Hepatocyte (in vitro differentiated cells): ENCODE measurements at regions not wholly inside any gene's neighbourhood (a gene's known extent, or its start where the extent isn't known, plus 50 kb on each side); places are given as distances from the start of the nearest gene placed in this dataset.
A peak's percentile ranks its signal among the peaks of the same experiment; 100 is the strongest.

ENCODE experiments used
- DNase-seq: peaks from one replicate; pipeline ENCODE4 v3.0.0-alpha.2; 2016; ENCODE audit warnings: low spot score
- H2AFZ ChIP-seq: fragments of 200-600 bp; sonication (generic); 2 replicates; pipeline ENCODE4 v1.6.0; 2016; ENCODE audit warnings: antibody characterized with exemption, mild to moderate bottlenecking
- H3K27ac ChIP-seq: fragments of 200-600 bp; sonication (generic); 2 replicates; pipeline ENCODE4 v1.5.1; 2016; ENCODE audit warnings: mild to moderate bottlenecking
- H3K27me3 ChIP-seq: fragments of 200-600 bp; sonication (generic); 2 replicates; pipeline ENCODE4 v1.6.1; 2016
- H3K36me3 ChIP-seq: fragments of 200-600 bp; sonication (generic); replicated peaks from 2 replicates; pipeline ENCODE4 v1.5.1; 2016; ENCODE audit warnings: low read depth; ENCODE audit not compliant: insufficient read depth
- H3K4me1 ChIP-seq: fragments of 200-600 bp; sonication (generic); 2 replicates; pipeline ENCODE4 v1.5.1; 2016; ENCODE audit warnings: mild to moderate bottlenecking, moderate library complexity; ENCODE audit not compliant: insufficient read depth
- H3K4me2 ChIP-seq: fragments of 200-600 bp; sonication (generic); 2 replicates; pipeline ENCODE4 v1.6.0; 2016
- H3K4me3 ChIP-seq: fragments of 200-600 bp; sonication (generic); 2 replicates; pipeline ENCODE4 v1.5.1; 2016; ENCODE audit warnings: mild to moderate bottlenecking
- H3K79me2 ChIP-seq: fragments of 200-600 bp; sonication (generic); 2 replicates; pipeline ENCODE4 v1.6.0; 2017; ENCODE audit warnings: mild to moderate bottlenecking
- H3K9me2 ChIP-seq: fragments of 200-600 bp; sonication (generic); replicated peaks from 2 replicates; pipeline ENCODE4 v1.6.0; 2017; ENCODE audit warnings: mild to moderate bottlenecking; ENCODE audit not compliant: insufficient read depth
- H3K9me3 ChIP-seq: fragments of 200-600 bp; sonication (generic); 2 replicates; pipeline ENCODE4 v1.5.1; 2016; ENCODE audit warnings: low read depth, mild to moderate bottlenecking
- H4K20me1 ChIP-seq: fragments of 200-600 bp; sonication (generic); 2 replicates; pipeline ENCODE4 v1.6.0; 2016; ENCODE audit warnings: mild to moderate bottlenecking; ENCODE audit not compliant: insufficient read depth, poor library complexity, severe bottlenecking
- EZH2 ChIP-seq: fragments of 200-600 bp; sonication (generic); IDR thresholded peaks from 2 replicates; pipeline ENCODE4 v1.6.1; 2016; ENCODE audit warnings: antibody characterized with exemption, mild to moderate bottlenecking, borderline replicate concordance
- EZH2phosphoT487 ChIP-seq: fragments of 200-600 bp; sonication (generic); IDR thresholded peaks from one replicate; pipeline ENCODE4 v1.6.1; 2018; ENCODE audit warnings: antibody characterized with exemption, mild to moderate bottlenecking, low read depth, moderate library complexity; ENCODE audit not compliant: unreplicated experiment, severe bottlenecking
- WGBS: methylation state at CpG from one replicate; pipeline ENCODE4 v1.1.6; 2016; ENCODE audit warnings: low lambda C conversion rate; ENCODE audit errors: missing lambda C conversion rate; 5-methylcytosine and 5-hydroxymethylcytosine counted together
- TF ChIP-seq, protein P1 (sequence below): fragments of 200-600 bp; sonication (generic); IDR thresholded peaks from 2 replicates; pipeline ENCODE4 v1.5.1; 2016; ENCODE audit warnings: antibody characterized with exemption, mild to moderate bottlenecking; ENCODE audit not compliant: poor library complexity

DNA sequence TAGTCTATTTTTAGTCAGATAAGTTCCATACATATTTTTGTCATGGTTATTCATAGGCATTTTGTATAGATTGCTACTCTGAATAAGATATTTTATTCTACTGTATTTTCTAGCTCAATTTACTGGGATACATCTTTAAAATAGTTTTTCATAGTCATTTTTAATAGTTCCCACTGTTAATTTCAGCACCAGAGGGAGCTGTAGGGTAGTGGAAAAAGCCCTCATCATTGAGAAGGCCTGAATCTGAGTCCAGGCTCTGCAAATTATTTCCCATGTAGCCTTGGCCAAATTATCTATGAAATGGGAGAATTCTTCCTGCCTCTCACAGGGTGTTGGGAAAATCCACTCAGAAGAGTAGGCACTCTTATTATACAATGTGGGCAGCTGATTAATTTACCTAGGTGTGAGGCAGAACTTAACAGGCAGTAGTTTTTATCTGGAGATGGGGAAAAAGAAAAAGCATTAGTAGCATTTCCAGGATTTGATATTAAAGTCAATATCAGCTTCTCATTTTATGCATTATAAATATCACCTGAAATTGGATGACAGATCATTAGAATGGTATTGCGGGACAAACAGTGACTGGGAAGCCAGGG, 102.9 kb upstream of the PAQR3 start:
- Histone ChIP-seq H3K9me3 (no peaks in the 10 kb centered on the region), H3K9me2 (no peaks in the 10 kb centered on the region), H3K36me3 (no peaks in the 10 kb centered on the region), H3K79me2 (no peaks in the 10 kb centered on the region), H3K27ac (no peak overlapping the region), H2AFZ (no peak overlapping the region), H4K20me1 (no peaks in the 10 kb centered on the region), H3K27me3 (no peaks in the 10 kb centered on the region), H3K4me1 (peaks cover 8% of the 10 kb centered on the region), H3K4me3 (no peak overlapping the region), H3K4me2 (no peak overlapping the region)
- no peak for TF ChIP-seq EZH2
- TF ChIP-seq, protein P1, sequence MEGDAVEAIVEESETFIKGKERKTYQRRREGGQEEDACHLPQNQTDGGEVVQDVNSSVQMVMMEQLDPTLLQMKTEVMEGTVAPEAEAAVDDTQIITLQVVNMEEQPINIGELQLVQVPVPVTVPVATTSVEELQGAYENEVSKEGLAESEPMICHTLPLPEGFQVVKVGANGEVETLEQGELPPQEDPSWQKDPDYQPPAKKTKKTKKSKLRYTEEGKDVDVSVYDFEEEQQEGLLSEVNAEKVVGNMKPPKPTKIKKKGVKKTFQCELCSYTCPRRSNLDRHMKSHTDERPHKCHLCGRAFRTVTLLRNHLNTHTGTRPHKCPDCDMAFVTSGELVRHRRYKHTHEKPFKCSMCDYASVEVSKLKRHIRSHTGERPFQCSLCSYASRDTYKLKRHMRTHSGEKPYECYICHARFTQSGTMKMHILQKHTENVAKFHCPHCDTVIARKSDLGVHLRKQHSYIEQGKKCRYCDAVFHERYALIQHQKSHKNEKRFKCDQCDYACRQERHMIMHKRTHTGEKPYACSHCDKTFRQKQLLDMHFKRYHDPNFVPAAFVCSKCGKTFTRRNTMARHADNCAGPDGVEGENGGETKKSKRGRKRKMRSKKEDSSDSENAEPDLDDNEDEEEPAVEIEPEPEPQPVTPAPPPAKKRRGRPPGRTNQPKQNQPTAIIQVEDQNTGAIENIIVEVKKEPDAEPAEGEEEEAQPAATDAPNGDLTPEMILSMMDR: peak; percentile 63
- no peak for TF ChIP-seq EZH2phosphoT487
- WGBS: 100% methylated on average over 1 of the region's 1 CpG
- DNase-seq: peak; percentile 42

- Histone ChIP-seq H3K36me3 (no peaks in the 10 kb centered on the region), H3K4me3 (no peak overlapping the region), H3K4me1 (no peaks in the 10 kb centered on the region), H3K9me3 (no peaks in the 10 kb centered on the region), H3K9me2 (no peaks in the 10 kb centered on the region), H3K79me2 (no peaks in the 10 kb centered on the region), H3K27me3 (peaks cover 2% of the 10 kb centered on the region), H3K4me2 (no peak overlapping the region), H2AFZ (no peak overlapping the region), H4K20me1 (no peaks in the 10 kb centered on the region), H3K27ac (no peak overlapping the region)
- DNase-seq: no peak
- WGBS: 100% methylated on average over 2 of the region's 2 CpGs
- TF ChIP-seq, protein P1: no peak
- TF ChIP-seq EZH2phosphoT487 (no peak), EZH2 (no peak)
Measured at GRCh38 chr4:79034544-79034943, 95.3 kb upstream of the PAQR3 start.

GRCh38 chr4:79030973-79031372, 91.7 kb upstream of the PAQR3 start:
- Histone ChIP-seq H2AFZ (no peak overlapping the region), H3K27me3 (peaks cover 2% of the 10 kb centered on the region), H3K4me1 (no peaks in the 10 kb centered on the region), H3K4me2 (no peak overlapping the region), H3K36me3 (no peaks in the 10 kb centered on the region), H3K9me3 (no peaks in the 10 kb centered on the region), H4K20me1 (no peaks in the 10 kb centered on the region), H3K9me2 (no peaks in the 10 kb centered on the region), H3K27ac (no peak overlapping the region), H3K4me3 (no peak overlapping the region), H3K79me2 (no peaks in the 10 kb centered on the region)
- 71% methylated on average over 1 of the region's 1 CpG for WGBS
- DNase-seq: no peak
- TF ChIP-seq, protein P1: no peak
- TF ChIP-seq EZH2phosphoT487 (no peak), EZH2 (no peak)

- TF ChIP-seq EZH2phosphoT487: no peak
- TF ChIP-seq, protein P1: no peak
- TF ChIP-seq EZH2: no peak
- H4K20me1 ChIP-seq: no peaks in the 10 kb centered on the region
- no peaks in the 10 kb centered on the region for H3K9me2 ChIP-seq
- 72% methylated on average over 4 of the region's 4 CpGs for WGBS
- H3K79me2 ChIP-seq: no peaks in the 10 kb centered on the region
- H3K27me3 ChIP-seq: peaks cover 2% of the 10 kb centered on the region
- no peaks in the 10 kb centered on the region for H3K9me3 ChIP-seq
- H3K27ac ChIP-seq: no peak overlapping the region
- no peak overlapping the region for H3K4me3 ChIP-seq
- no peak for DNase-seq
- H3K36me3 ChIP-seq: no peaks in the 10 kb centered on the region
- H2AFZ ChIP-seq: no peak overlapping the region
- no peaks in the 10 kb centered on the region for H3K4me1 ChIP-seq
- H3K4me2 ChIP-seq: no peak overlapping the region
Measured at GRCh38 chr4:79027656-79028055, 88.4 kb upstream of the PAQR3 start.
